ENCODE measurements at regions not wholly inside any gene's neighbourhood (a gene's known extent, or its start where the extent isn't known, plus 50 kb on each side); places are given as distances from the start of the nearest gene placed in this dataset.
A peak's percentile ranks its signal among the peaks of the same experiment; 100 is the strongest.

GRCh38 chr2:12428324-12428723 lies 288.4 kb upstream of the TRIB2 start:
- DNase-seq (ENCODE audit: low spot score) = no peak
- TF ChIP-seq CTCF (IDR thresholded peaks at IDR 0.05) = no peak

GRCh38 chr2:12428786-12429185 lies 287.9 kb upstream of the TRIB2 start:
- no peak overlapping the region for H3K4me3 ChIP-seq
- H3K27ac ChIP-seq = no peak overlapping the region
- no peak for DNase-seq (ENCODE audit: low spot score)
- no peak for TF ChIP-seq CTCF (IDR thresholded peaks at IDR 0.05)

More at GRCh38 chr2:12428324-12428723, 288.4 kb upstream of the TRIB2 start:
- H3K27ac ChIP-seq = no peak overlapping the region
- no peak overlapping the region for H3K4me3 ChIP-seq

- no peak for DNase-seq (ENCODE audit: low spot score)
- no peak for TF ChIP-seq CTCF (IDR thresholded peaks at IDR 0.05)
- no peak overlapping the region for H3K4me3 ChIP-seq
- no peak overlapping the region for H3K27ac ChIP-seq
These were observed 286.8 kb upstream of the TRIB2 start for GRCh38 chr2:12429779-12430406.

- TF ChIP-seq CTCF (IDR thresholded peaks at IDR 0.05) = no peak
- Histone ChIP-seq H3K4me3 (no peak overlapping the region), H3K27ac (peak overlapping the region in 1 of 2 donors; percentile 21)
- no peak for DNase-seq (ENCODE audit: low spot score)
These were observed 286.2 kb upstream of the TRIB2 start for GRCh38 chr2:12430407-12431133.

GRCh38 chr2:12432985-12433625 lies 283.6 kb upstream of the TRIB2 start:
- no peak for DNase-seq (ENCODE audit: low spot score)
- TF ChIP-seq CTCF (IDR thresholded peaks at IDR 0.05) = no peak
- no peak overlapping the region for H3K4me3 ChIP-seq
- no peak overlapping the region for H3K27ac ChIP-seq

- H3K27ac ChIP-seq = no peak overlapping the region
- no peak overlapping the region for H3K4me3 ChIP-seq
- no peak for DNase-seq (ENCODE audit: low spot score)
- no peak for TF ChIP-seq CTCF (IDR thresholded peaks at IDR 0.05)
These were observed 283.1 kb upstream of the TRIB2 start for GRCh38 chr2:12433626-12433990.

Data from coronary artery (tissue), 2 donors.